HepG2 (cell line): ENCODE measurements at regions not wholly inside any gene's neighbourhood (a gene's known extent, or its start where the extent isn't known, plus 50 kb on each side); places are given as distances from the start of the nearest gene placed in this dataset.
"Not testable (repeated sequence)": the region's sequence is repeated elsewhere in the genome, so short reads cannot be mapped to it uniquely, and the experiment has no call there.

ENCODE experiments used
- ATAC-seq: fragments of 200-7000 bp; cut with Tn5 transposase; 3 replicates; pipeline ENCODE4 v1.9.1; 2020; ENCODE audit warnings: mild to moderate bottlenecking, moderate library complexity
- BruUV-seq: library from RNA; stranded (reverse); fragments of 400-500 nt; replicated peaks from 2 replicates; lab custom pipeline; 2021; lab: Mats Ljungman, UMichigan
- CTCF ChIA-PET: fragments of 300-600 bp; formaldehyde crosslinking; extraction: SDS; loops from one replicate; lab custom pipeline; 2021; ENCODE audit warnings: low total read pairs, inconsistent platforms, low intra/inter-chr PET ratio; lab: Yijun Ruan, JAX
- POLR2A ChIA-PET: fragments of 350-600 bp; sonication (Branson Sonifier 250); formaldehyde crosslinking; loops from one replicate; lab custom pipeline; 2020; ENCODE audit warnings: antibody characterized with exemption, inconsistent platforms; lab: Yijun Ruan, JAX
- DNase-seq: peaks from one replicate; pipeline ENCODE4 v3.0.0-alpha.2; 2015; ENCODE audit warnings: low spot score
- FAIRE-seq: peaks from 3 replicates; lab custom pipeline; 2011; peaks lifted over from hg19 to GRCh38; lab: Jason Lieb, UNC
- H2AFZ ChIP-seq: one replicate; pipeline ENCODE4 v1.6.1; 2011; ENCODE audit warnings: low read length, inconsistent platforms
- H3K27ac ChIP-seq: fragments of 300-600 bp; 3 replicates; pipeline ENCODE4 v1.8.0; 2011; ENCODE audit warnings: mixed run types, mild to moderate bottlenecking, mixed read lengths, low read length, inconsistent platforms; ENCODE audit not compliant: insufficient read depth; ENCODE audit errors: extremely low read length
- H3K27me3 ChIP-seq, 2 experiments: fragments of 200-600 bp in 1 of 2; 2 replicates in 1 of 2; 3 replicates in 1 of 2; pipeline versions ENCODE4 v1.6.0 to v1.8.0; 2011; ENCODE audit warnings: low read length in 2 of 2, mild to moderate bottlenecking in 2 of 2, moderate library complexity in 2 of 2, inconsistent platforms in 1 of 2; ENCODE audit not compliant: insufficient read depth in 2 of 2, control insufficient read depth in 1 of 2
- H3K36me3 ChIP-seq, 2 experiments: fragments of 200-600 bp in 1 of 2; replicated peaks in 1 of 2; 2 replicates in 1 of 2; 3 replicates in 1 of 2; pipeline versions ENCODE4 v1.5.1 to v1.8.0; 2011; ENCODE audit warnings: low read length in 2 of 2, inconsistent platforms in 1 of 2; ENCODE audit not compliant: insufficient read depth in 2 of 2, control insufficient read depth in 1 of 2
- H3K4me1 ChIP-seq: 2 replicates; pipeline ENCODE4 v1.5.1; 2012; ENCODE audit warnings: low read length, inconsistent platforms; ENCODE audit not compliant: insufficient read depth
- H3K4me2 ChIP-seq: 2 replicates; pipeline ENCODE4 v1.6.0; 2011; ENCODE audit warnings: low read depth, low read length, inconsistent platforms
- H3K4me3 ChIP-seq, 3 experiments: fragments of 200-600 bp in 1 of 3; sonication (generic), shearing (Covaris generic) in 1 of 3; replicated peaks in 1 of 3; 2 replicates each; pipeline ENCODE4 v1.5.1; 2011 to 2016; ENCODE audit warnings: low read length in 3 of 3, inconsistent platforms in 2 of 3, low read depth in 2 of 3, mild to moderate bottlenecking in 2 of 3, control low read depth in 1 of 3, mixed read lengths in 1 of 3; ENCODE audit not compliant: insufficient read depth in 1 of 3
- H3K79me2 ChIP-seq: one replicate; pipeline ENCODE4 v1.6.1; 2011; ENCODE audit warnings: low read length, inconsistent platforms; ENCODE audit not compliant: insufficient read depth
- H3K9ac ChIP-seq: 2 replicates; pipeline ENCODE4 v1.6.0; 2011; ENCODE audit warnings: mild to moderate bottlenecking, low read depth, low read length, inconsistent platforms; ENCODE audit not compliant: insufficient read depth
- H3K9me3 ChIP-seq: 2 replicates; pipeline ENCODE4 v1.5.1; 2012; ENCODE audit warnings: mild to moderate bottlenecking, low read length
- H4K20me1 ChIP-seq: 2 replicates; pipeline ENCODE4 v1.6.0; 2011; ENCODE audit warnings: inconsistent platforms, mild to moderate bottlenecking, low read length, moderate library complexity; ENCODE audit not compliant: insufficient read depth
- ARNT ChIP-seq: fragments of 450-650 bp; IDR thresholded peaks from 2 replicates; pipeline ENCODE4 v1.6.1; 2017
- BCL6 ChIP-seq: IDR thresholded peaks from 2 replicates; pipeline ENCODE4 v1.6.1; 2016; ENCODE audit warnings: missing genetic modification reagents, missing compliant biosample characterization
- CSRNP1 ChIP-seq: sonication (generic); formaldehyde crosslinking; IDR thresholded peaks from 2 replicates; pipeline ENCODE4 v1.8.1; 2023; ENCODE audit warnings: mild to moderate bottlenecking, missing genetic modification reagents
- MAFK ChIP-seq, 2 experiments: IDR thresholded peaks in 1 of 2; conservative IDR thresholded peaks in 1 of 2; 2 replicates each; pipeline ENCODE4 v1.6.1; 2011; ENCODE audit warnings: improper control_type of control experiment in 2 of 2, low read length in 2 of 2
- NCOA1 ChIP-seq: sonication (generic); formaldehyde crosslinking; IDR thresholded peaks from 2 replicates; pipeline ENCODE4 v1.9.0; 2021; ENCODE audit warnings: missing genetic modification reagents
- ZNF230 ChIP-seq: sonication (generic); formaldehyde crosslinking; IDR thresholded peaks from 2 replicates; pipeline ENCODE4 v1.4.0; 2020; ENCODE audit warnings: mild to moderate bottlenecking, missing genetic modification reagents
- ZNF234 ChIP-seq: sonication (generic); formaldehyde crosslinking; conservative IDR thresholded peaks from 2 replicates; pipeline ENCODE4 v1.5.1; 2020; ENCODE audit warnings: mild to moderate bottlenecking, missing genetic modification reagents
- ZNF543 ChIP-seq: sonication (generic); formaldehyde crosslinking; IDR thresholded peaks from 2 replicates; pipeline ENCODE4 v1.4.0; 2020; ENCODE audit warnings: mild to moderate bottlenecking, missing genetic modification reagents
- ZNF574 ChIP-seq: sonication (generic); formaldehyde crosslinking; IDR thresholded peaks from 2 replicates; pipeline ENCODE4 v1.4.0; 2020; ENCODE audit warnings: missing genetic modification reagents
- ZNF580 ChIP-seq: IDR thresholded peaks from 2 replicates; pipeline ENCODE4 v1.6.1; 2016; ENCODE audit warnings: low read depth, borderline replicate concordance
- ZNF644 ChIP-seq: IDR thresholded peaks from 2 replicates; pipeline ENCODE4 v1.6.1; 2016; ENCODE audit warnings: low read depth
- ZNF83 ChIP-seq: sonication (generic); formaldehyde crosslinking; IDR thresholded peaks from 2 replicates; pipeline ENCODE4 v1.4.0; 2020; ENCODE audit warnings: missing genetic modification reagents, mild to moderate bottlenecking, borderline replicate concordance
- WGBS: methylation state at CpG from one replicate; pipeline ENCODE4 v1.1.6; 2017; ENCODE audit warnings: low lambda C conversion rate; 5-methylcytosine and 5-hydroxymethylcytosine counted together
- in situ Hi-C: cut with HindIII; loops from 2 replicates; pipeline ENCODE4 v1.10.0; 2017; ENCODE audit warnings: low pct_unique_long_range_greater_than_20kb; ENCODE audit not compliant: extremely low pct_ligation_motif_present
- intact Hi-C: fragments of 100-400 bp; cut with micrococcal nuclease; formaldehyde crosslinking; loops from one replicate; pipeline ENCODE4 v1.10.0; 2022; ENCODE audit not compliant: unreplicated experiment

GRCh38 chr10:36738738-36739431, 386.5 kb upstream of the ANKRD30A start (continued):
- TF ChIP-seq ZNF574 (CRISPR knock-in tag) (no peak), ZNF543 (CRISPR knock-in tag) (no peak)

- intact Hi-C loops (no loop called here), in situ Hi-C loops (no loop called here)
- Histone ChIP-seq H3K4me2 (no peak overlapping the region), H2AFZ (no peak overlapping the region), H3K27ac (no peak overlapping the region), H3K9ac (no peak overlapping the region), H3K27me3 (no peaks in the 10 kb centered on the region), H3K9me3 (no peaks in the 10 kb centered on the region), H3K36me3 (no peaks in the 10 kb centered on the region), H3K4me1 (no peaks in the 10 kb centered on the region), H4K20me1 (no peaks in the 10 kb centered on the region), H3K4me3 (no peak overlapping the region), H3K79me2 (no peaks in the 10 kb centered on the region)
- ChIA-PET POLR2A (no interaction called here), CTCF (no interaction called here)
- no peak for TF ChIP-seq MAFK (conservative IDR thresholded peaks at IDR 0.05 in 1 of 2, IDR thresholded peaks at IDR 0.05 in 1 of 2; ENCODE audit: low read length in 2 of 2)
- TF ChIP-seq NCOA1 = no peak
- no peak for TF ChIP-seq ZNF644 (CRISPR knock-in tag)
- TF ChIP-seq BCL6 (CRISPR knock-in tag) = no peak
- TF ChIP-seq ARNT = no peak
- TF ChIP-seq ZNF83 (CRISPR knock-in tag) = no peak
- no peak for TF ChIP-seq ZNF234 (CRISPR knock-in tag)
- TF ChIP-seq CSRNP1 = no peak
- TF ChIP-seq ZNF230 = no peak
- no peak for TF ChIP-seq ZNF580 (CRISPR knock-in tag)
- no peak for FAIRE-seq
- WGBS = 0% methylated on average over 1 of the region's 1 CpG
- DNase-seq = no peak
- no peak for ATAC-seq
- BruUV-seq = no TSS peak
Measured at GRCh38 chr10:36736311-36736710, 389.1 kb upstream of the ANKRD30A start.

- BruUV-seq, H3K9ac ChIP-seq, intact Hi-C loops: not testable (repeated sequence)
Measured at GRCh38 chr10:36734590-36734989, 390.8 kb upstream of the ANKRD30A start.

More at GRCh38 chr10:36734590-36734989, 390.8 kb upstream of the ANKRD30A start:
- H3K4me2 ChIP-seq, H3K36me3 ChIP-seq, H3K4me1 ChIP-seq, DNase-seq, H3K27ac ChIP-seq, H3K9me3 ChIP-seq, in situ Hi-C loops, H2AFZ ChIP-seq, CTCF ChIA-PET, H3K27me3 ChIP-seq, H3K4me3 ChIP-seq, ATAC-seq, H3K79me2 ChIP-seq, H4K20me1 ChIP-seq, POLR2A ChIA-PET, FAIRE-seq: not testable (repeated sequence)
- 95% methylated on average over 4 of the region's 21 CpGs for WGBS
